HepG2 (cell line): ENCODE measurements at regions not wholly inside any gene's neighbourhood (a gene's known extent, or its start where the extent isn't known, plus 50 kb on each side); places are given as distances from the start of the nearest gene placed in this dataset.

Experiments used
- ATAC-seq: fragments of 200-7000 bp; cut with Tn5 transposase; 3 replicates; pipeline ENCODE4 v1.9.1; 2020; ENCODE audit warnings: mild to moderate bottlenecking, moderate library complexity
- BruUV-seq: library from RNA; stranded (reverse); fragments of 400-500 nt; replicated peaks from 2 replicates; lab custom pipeline; 2021; lab: Mats Ljungman, UMichigan
- CTCF ChIA-PET: fragments of 300-600 bp; formaldehyde crosslinking; extraction: SDS; loops from one replicate; lab custom pipeline; 2021; ENCODE audit warnings: low total read pairs, inconsistent platforms, low intra/inter-chr PET ratio; lab: Yijun Ruan, JAX
- POLR2A ChIA-PET: fragments of 350-600 bp; sonication (Branson Sonifier 250); formaldehyde crosslinking; loops from one replicate; lab custom pipeline; 2020; ENCODE audit warnings: antibody characterized with exemption, inconsistent platforms; lab: Yijun Ruan, JAX
- DNase-seq: peaks from one replicate; pipeline ENCODE4 v3.0.0-alpha.2; 2015; ENCODE audit warnings: low spot score
- FAIRE-seq: peaks from 3 replicates; lab custom pipeline; 2011; peaks lifted over from hg19 to GRCh38; lab: Jason Lieb, UNC
- H2AFZ ChIP-seq: one replicate; pipeline ENCODE4 v1.6.1; 2011; ENCODE audit warnings: low read length, inconsistent platforms
- H3K27ac ChIP-seq: fragments of 300-600 bp; 3 replicates; pipeline ENCODE4 v1.8.0; 2011; ENCODE audit warnings: mixed run types, mild to moderate bottlenecking, mixed read lengths, low read length, inconsistent platforms; ENCODE audit not compliant: insufficient read depth; ENCODE audit errors: extremely low read length
- H3K27me3 ChIP-seq, 2 experiments: fragments of 200-600 bp in 1 of 2; 2 replicates in 1 of 2; 3 replicates in 1 of 2; pipeline versions ENCODE4 v1.6.0 to v1.8.0; 2011; ENCODE audit warnings: low read length in 2 of 2, mild to moderate bottlenecking in 2 of 2, moderate library complexity in 2 of 2, inconsistent platforms in 1 of 2; ENCODE audit not compliant: insufficient read depth in 2 of 2, control insufficient read depth in 1 of 2
- H3K36me3 ChIP-seq, 2 experiments: fragments of 200-600 bp in 1 of 2; replicated peaks in 1 of 2; 2 replicates in 1 of 2; 3 replicates in 1 of 2; pipeline versions ENCODE4 v1.5.1 to v1.8.0; 2011; ENCODE audit warnings: low read length in 2 of 2, inconsistent platforms in 1 of 2; ENCODE audit not compliant: insufficient read depth in 2 of 2, control insufficient read depth in 1 of 2
- H3K4me1 ChIP-seq: 2 replicates; pipeline ENCODE4 v1.5.1; 2012; ENCODE audit warnings: low read length, inconsistent platforms; ENCODE audit not compliant: insufficient read depth
- H3K4me2 ChIP-seq: 2 replicates; pipeline ENCODE4 v1.6.0; 2011; ENCODE audit warnings: low read depth, low read length, inconsistent platforms
- H3K4me3 ChIP-seq, 3 experiments: fragments of 200-600 bp in 1 of 3; sonication (generic), shearing (Covaris generic) in 1 of 3; replicated peaks in 1 of 3; 2 replicates each; pipeline ENCODE4 v1.5.1; 2011 to 2016; ENCODE audit warnings: low read length in 3 of 3, inconsistent platforms in 2 of 3, low read depth in 2 of 3, mild to moderate bottlenecking in 2 of 3, control low read depth in 1 of 3, mixed read lengths in 1 of 3; ENCODE audit not compliant: insufficient read depth in 1 of 3
- H3K79me2 ChIP-seq: one replicate; pipeline ENCODE4 v1.6.1; 2011; ENCODE audit warnings: low read length, inconsistent platforms; ENCODE audit not compliant: insufficient read depth
- H3K9ac ChIP-seq: 2 replicates; pipeline ENCODE4 v1.6.0; 2011; ENCODE audit warnings: mild to moderate bottlenecking, low read depth, low read length, inconsistent platforms; ENCODE audit not compliant: insufficient read depth
- H3K9me3 ChIP-seq: 2 replicates; pipeline ENCODE4 v1.5.1; 2012; ENCODE audit warnings: mild to moderate bottlenecking, low read length
- H4K20me1 ChIP-seq: 2 replicates; pipeline ENCODE4 v1.6.0; 2011; ENCODE audit warnings: inconsistent platforms, mild to moderate bottlenecking, low read length, moderate library complexity; ENCODE audit not compliant: insufficient read depth
- ARHGAP35 ChIP-seq: sonication (generic); formaldehyde crosslinking; IDR thresholded peaks from 2 replicates; pipeline ENCODE4 v1.9.0; 2022; ENCODE audit warnings: mild to moderate bottlenecking, inconsistent platforms, moderate library complexity, missing genetic modification reagents, borderline replicate concordance
- EEA1 ChIP-seq: sonication (generic); formaldehyde crosslinking; IDR thresholded peaks from 2 replicates; pipeline ENCODE4 v1.5.1; 2020; ENCODE audit warnings: mild to moderate bottlenecking, missing genetic modification reagents, borderline replicate concordance
- MED8 ChIP-seq: sonication (generic); formaldehyde crosslinking; IDR thresholded peaks from 2 replicates; pipeline ENCODE4 v1.8.1; 2023; ENCODE audit warnings: mild to moderate bottlenecking, missing genetic modification reagents; ENCODE audit not compliant: insufficient replicate concordance
- NFE2L1 ChIP-seq: sonication (generic); formaldehyde crosslinking; IDR thresholded peaks from 2 replicates; pipeline ENCODE4 v1.4.0; 2020; ENCODE audit warnings: missing genetic modification reagents, mild to moderate bottlenecking, borderline replicate concordance
- NFE2L2 ChIP-seq: fragments of 150-350 bp; IDR thresholded peaks from 2 replicates; pipeline ENCODE4 v1.6.1; 2014; ENCODE audit warnings: low read length
- PAF1 ChIP-seq: IDR thresholded peaks from 2 replicates; pipeline ENCODE4 v1.6.1; 2016; ENCODE audit warnings: missing genetic modification reagents, missing compliant biosample characterization
- RXRB ChIP-seq: IDR thresholded peaks from 2 replicates; pipeline ENCODE4 v1.6.1; 2016; ENCODE audit warnings: borderline replicate concordance, missing genetic modification reagents, missing compliant biosample characterization
- SRSF1 ChIP-seq: fragments of 200-400 bp; formaldehyde crosslinking; optimal IDR thresholded peaks from 2 replicates; pipeline ENCODE3; 2017; ENCODE audit warnings: mild to moderate bottlenecking, low read depth, low read length, moderate library complexity
- ZBTB1 ChIP-seq: sonication (generic); formaldehyde crosslinking; IDR thresholded peaks from 2 replicates; pipeline ENCODE4 v1.4.0; 2020; ENCODE audit warnings: missing genetic modification reagents, borderline replicate concordance
- ZNF292 ChIP-seq: sonication (generic); formaldehyde crosslinking; IDR thresholded peaks from 2 replicates; pipeline ENCODE4 v1.8.1; 2022; ENCODE audit warnings: mild to moderate bottlenecking, low read depth, missing genetic modification reagents, borderline replicate concordance
- ZNF382 ChIP-seq: sonication (generic); formaldehyde crosslinking; IDR thresholded peaks from 2 replicates; pipeline ENCODE4 v1.5.0; 2020; ENCODE audit warnings: missing genetic modification reagents, mild to moderate bottlenecking, borderline replicate concordance
- ZNF530 ChIP-seq: sonication (generic); formaldehyde crosslinking; IDR thresholded peaks from 2 replicates; pipeline ENCODE4 v1.5.0; 2020; ENCODE audit warnings: low read depth, mild to moderate bottlenecking, missing genetic modification reagents
- WGBS: methylation state at CpG from one replicate; pipeline ENCODE4 v1.1.6; 2017; ENCODE audit warnings: low lambda C conversion rate; 5-methylcytosine and 5-hydroxymethylcytosine counted together
- in situ Hi-C: cut with HindIII; loops from 2 replicates; pipeline ENCODE4 v1.10.0; 2017; ENCODE audit warnings: low pct_unique_long_range_greater_than_20kb; ENCODE audit not compliant: extremely low pct_ligation_motif_present
- intact Hi-C: fragments of 100-400 bp; cut with micrococcal nuclease; formaldehyde crosslinking; loops from one replicate; pipeline ENCODE4 v1.10.0; 2022; ENCODE audit not compliant: unreplicated experiment
- TF ChIP-seq, protein P1 (sequence below): sonication (generic); formaldehyde crosslinking; conservative IDR thresholded peaks from 2 replicates; pipeline ENCODE4 v1.4.0; 2020; ENCODE audit warnings: mild to moderate bottlenecking, missing genetic modification reagents, moderate library complexity
- TF ChIP-seq, protein P2 (sequence below): sonication (generic); formaldehyde crosslinking; IDR thresholded peaks from 2 replicates; pipeline ENCODE4 v1.4.0; 2020; ENCODE audit warnings: missing genetic modification reagents
- TF ChIP-seq, protein P3 (sequence below): sonication (generic); formaldehyde crosslinking; IDR thresholded peaks from 2 replicates; pipeline ENCODE4 v1.5.0; 2020; ENCODE audit warnings: mild to moderate bottlenecking, missing genetic modification reagents

DNA sequence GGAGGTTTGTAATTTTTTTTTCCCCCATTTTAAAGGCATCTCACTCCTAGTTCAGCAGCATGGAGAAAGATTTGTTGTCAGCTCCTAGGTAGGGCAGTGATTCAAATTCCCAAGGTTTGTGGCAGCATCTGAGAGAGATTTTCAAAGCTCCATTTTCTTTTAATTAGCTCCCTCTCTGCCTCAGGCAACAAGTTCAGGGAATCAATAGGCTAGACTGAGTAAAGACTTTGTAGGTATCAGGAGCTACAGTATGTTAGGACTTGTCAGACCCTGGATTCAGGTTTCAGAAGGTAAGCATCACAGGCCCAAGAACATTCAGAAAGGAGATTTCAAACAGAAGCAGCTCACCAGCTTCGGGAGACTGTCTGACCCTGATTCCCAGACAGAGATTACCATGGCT lies 273.3 kb upstream of the ERBB4 start:
- Histone ChIP-seq H3K27me3 (no peaks in the 10 kb centered on the region), H3K27ac (no peak overlapping the region), H3K4me2 (no peak overlapping the region), H3K9ac (no peak overlapping the region), H2AFZ (no peak overlapping the region), H3K9me3 (peaks cover 5% of the 10 kb centered on the region; the same call in 1 of the 2 replicates), H3K4me3 (no peak overlapping the region), H3K79me2 (no peaks in the 10 kb centered on the region), H4K20me1 (no peaks in the 10 kb centered on the region), H3K4me1 (no peaks in the 10 kb centered on the region), H3K36me3 (no peaks in the 10 kb centered on the region)
- BruUV-seq, result no TSS peak
- no peak for DNase-seq
- CTCF ChIA-PET, result no interaction called here
- POLR2A ChIA-PET, result no interaction called here
- 0% methylated on average over 1 of the region's 1 CpG for WGBS
- no peak for ATAC-seq
- TF ChIP-seq ZNF382 (no peak), ZNF292 (CRISPR knock-in tag) (no peak), ZBTB1 (no peak), RXRB (CRISPR knock-in tag) (no peak), SRSF1 (no peak), ZNF530 (CRISPR knock-in tag) (no peak), PAF1 (no peak), MED8 (CRISPR knock-in tag) (no peak), EEA1 (no peak), NFE2L1 (CRISPR knock-in tag) (no peak), NFE2L2 (no peak), ARHGAP35 (CRISPR knock-in tag) (no peak)
- TF ChIP-seq, protein P1, sequence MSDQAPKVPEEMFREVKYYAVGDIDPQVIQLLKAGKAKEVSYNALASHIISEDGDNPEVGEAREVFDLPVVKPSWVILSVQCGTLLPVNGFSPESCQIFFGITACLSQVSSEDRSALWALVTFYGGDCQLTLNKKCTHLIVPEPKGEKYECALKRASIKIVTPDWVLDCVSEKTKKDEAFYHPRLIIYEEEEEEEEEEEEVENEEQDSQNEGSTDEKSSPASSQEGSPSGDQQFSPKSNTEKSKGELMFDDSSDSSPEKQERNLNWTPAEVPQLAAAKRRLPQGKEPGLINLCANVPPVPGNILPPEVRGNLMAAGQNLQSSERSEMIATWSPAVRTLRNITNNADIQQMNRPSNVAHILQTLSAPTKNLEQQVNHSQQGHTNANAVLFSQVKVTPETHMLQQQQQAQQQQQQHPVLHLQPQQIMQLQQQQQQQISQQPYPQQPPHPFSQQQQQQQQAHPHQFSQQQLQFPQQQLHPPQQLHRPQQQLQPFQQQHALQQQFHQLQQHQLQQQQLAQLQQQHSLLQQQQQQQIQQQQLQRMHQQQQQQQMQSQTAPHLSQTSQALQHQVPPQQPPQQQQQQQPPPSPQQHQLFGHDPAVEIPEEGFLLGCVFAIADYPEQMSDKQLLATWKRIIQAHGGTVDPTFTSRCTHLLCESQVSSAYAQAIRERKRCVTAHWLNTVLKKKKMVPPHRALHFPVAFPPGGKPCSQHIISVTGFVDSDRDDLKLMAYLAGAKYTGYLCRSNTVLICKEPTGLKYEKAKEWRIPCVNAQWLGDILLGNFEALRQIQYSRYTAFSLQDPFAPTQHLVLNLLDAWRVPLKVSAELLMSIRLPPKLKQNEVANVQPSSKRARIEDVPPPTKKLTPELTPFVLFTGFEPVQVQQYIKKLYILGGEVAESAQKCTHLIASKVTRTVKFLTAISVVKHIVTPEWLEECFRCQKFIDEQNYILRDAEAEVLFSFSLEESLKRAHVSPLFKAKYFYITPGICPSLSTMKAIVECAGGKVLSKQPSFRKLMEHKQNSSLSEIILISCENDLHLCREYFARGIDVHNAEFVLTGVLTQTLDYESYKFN, result no peak
- TF ChIP-seq, protein P2, sequence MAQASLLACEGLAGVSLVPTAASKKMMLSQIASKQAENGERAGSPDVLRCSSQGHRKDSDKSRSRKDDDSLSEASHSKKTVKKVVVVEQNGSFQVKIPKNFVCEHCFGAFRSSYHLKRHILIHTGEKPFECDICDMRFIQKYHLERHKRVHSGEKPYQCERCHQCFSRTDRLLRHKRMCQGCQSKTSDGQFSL (CRISPR knock-in tag), result no peak
- TF ChIP-seq, protein P3, sequence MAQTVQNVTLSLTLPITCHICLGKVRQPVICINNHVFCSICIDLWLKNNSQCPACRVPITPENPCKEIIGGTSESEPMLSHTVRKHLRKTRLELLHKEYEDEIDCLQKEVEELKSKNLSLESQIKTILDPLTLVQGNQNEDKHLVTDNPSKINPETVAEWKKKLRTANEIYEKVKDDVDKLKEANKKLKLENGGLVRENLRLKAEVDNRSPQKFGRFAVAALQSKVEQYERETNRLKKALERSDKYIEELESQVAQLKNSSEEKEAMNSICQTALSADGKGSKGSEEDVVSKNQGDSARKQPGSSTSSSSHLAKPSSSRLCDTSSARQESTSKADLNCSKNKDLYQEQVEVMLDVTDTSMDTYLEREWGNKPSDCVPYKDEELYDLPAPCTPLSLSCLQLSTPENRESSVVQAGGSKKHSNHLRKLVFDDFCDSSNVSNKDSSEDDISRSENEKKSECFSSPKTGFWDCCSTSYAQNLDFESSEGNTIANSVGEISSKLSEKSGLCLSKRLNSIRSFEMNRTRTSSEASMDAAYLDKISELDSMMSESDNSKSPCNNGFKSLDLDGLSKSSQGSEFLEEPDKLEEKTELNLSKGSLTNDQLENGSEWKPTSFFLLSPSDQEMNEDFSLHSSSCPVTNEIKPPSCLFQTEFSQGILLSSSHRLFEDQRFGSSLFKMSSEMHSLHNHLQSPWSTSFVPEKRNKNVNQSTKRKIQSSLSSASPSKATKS, result no peak
- in situ Hi-C loops, result no loop called here
- FAIRE-seq, result no peak
- intact Hi-C loops, result no loop called here
